ENCODE measurements at regions not wholly inside any gene's neighbourhood (a gene's known extent, or its start where the extent isn't known, plus 50 kb on each side); places are given as distances from the start of the nearest gene placed in this dataset.

GRCh38 chr17:56680676-56681075, 87.2 kb downstream of the NOG start:
- TF ChIP-seq ZNF274 (IDR thresholded peaks at IDR 0.05; ENCODE audit: borderline replicate concordance, extremely low read depth, low read length) (no peak), TCF12 (IDR thresholded peaks at IDR 0.05; ENCODE audit: low read depth, low read length) (no peak), CTCF (IDR thresholded peaks at IDR 0.05; ENCODE audit: control extremely low read depth in 1 of 3, insufficient read depth in 1 of 3, low read depth in 1 of 3, low read length in 3 of 3) (no peak)
